ENCODE measurements at regions not wholly inside any gene's neighbourhood (a gene's known extent, or its start where the extent isn't known, plus 50 kb on each side); places are given as distances from the start of the nearest gene placed in this dataset.
A peak's percentile ranks its signal among the peaks of the same experiment; 100 is the strongest.

DNA sequence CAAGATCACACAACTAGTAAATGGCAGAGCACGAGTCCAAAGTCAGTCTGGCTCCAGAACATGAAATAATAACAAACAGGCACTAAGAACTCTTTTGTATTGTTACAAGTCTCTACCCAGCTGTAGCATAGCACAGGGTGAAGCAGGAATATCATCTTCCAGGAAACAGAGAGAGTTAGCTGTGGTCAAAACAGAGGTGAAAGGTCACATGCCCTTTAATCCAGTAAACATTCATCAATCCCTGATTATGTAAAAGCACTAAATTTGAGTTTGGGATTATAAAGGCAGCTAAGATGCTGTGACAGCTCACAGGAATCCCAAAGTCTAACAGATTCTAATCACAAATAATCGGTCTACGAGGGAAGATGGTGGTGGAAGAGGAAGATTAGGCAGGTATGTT is 133.0 kb upstream of the ASTN2 start:
- no peak for DNase-seq

DNA sequence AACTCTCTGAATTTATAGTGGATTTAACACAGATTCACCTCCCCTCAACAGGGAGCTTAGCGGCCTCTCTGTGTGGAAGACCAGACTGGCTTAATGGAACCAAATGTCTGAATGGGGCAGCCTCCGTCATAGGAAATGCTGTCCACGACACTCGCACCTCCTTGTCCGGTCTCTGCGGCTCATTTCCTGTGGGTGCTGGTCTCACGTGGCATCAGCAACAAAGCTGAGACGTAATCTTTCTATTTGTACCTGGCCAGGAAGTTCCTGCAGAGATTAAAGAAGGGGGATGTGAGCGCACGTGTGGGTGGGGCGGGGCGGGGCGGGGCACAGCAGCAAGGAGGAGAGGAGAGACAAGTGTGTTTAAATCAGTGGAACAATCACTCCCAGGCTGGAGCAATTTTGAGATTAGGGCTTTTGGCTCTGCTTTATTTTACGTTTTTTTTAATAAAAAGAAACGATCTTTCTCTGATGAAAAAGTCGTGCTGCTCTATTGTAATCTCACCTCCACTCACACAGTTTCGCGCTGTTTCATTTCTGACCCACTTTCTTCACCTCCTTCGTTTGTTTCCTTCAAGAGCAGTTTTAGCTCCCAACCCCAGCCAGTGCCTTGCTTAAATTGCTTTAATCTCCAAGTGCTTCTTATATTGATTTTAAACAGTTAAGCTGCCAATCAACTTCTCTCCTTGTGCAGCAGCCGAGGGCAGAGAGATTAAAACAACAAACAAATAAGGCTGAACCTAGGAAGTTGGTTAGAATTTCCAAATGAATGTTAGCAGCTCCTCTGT is 132.2 kb upstream of the ASTN2 start:
- DNase-seq, result no peak

DNA sequence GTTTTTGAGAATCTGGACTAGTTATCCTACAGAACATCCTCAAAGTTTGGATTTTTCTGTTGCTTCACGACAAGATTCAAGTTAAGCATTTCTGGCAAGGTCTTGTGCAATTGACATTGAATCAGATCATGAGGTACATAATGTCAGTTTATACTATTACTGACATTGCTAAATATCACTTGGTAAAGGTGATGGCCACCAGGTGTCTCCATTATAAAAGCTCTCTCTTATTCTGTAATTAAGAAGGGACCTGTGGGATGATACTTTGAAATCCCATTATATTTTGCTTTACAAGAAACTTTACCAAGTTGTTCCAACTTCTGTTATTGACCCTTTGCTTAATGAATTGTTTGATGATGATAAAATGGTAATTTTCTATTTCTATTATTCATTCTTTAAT is 131.0 kb upstream of the ASTN2 start:
- DNase-seq, result no peak

- no peak for DNase-seq
Observed at GRCh38 chr9:117543089-117543488, 128.2 kb upstream of the ASTN2 start.

DNA sequence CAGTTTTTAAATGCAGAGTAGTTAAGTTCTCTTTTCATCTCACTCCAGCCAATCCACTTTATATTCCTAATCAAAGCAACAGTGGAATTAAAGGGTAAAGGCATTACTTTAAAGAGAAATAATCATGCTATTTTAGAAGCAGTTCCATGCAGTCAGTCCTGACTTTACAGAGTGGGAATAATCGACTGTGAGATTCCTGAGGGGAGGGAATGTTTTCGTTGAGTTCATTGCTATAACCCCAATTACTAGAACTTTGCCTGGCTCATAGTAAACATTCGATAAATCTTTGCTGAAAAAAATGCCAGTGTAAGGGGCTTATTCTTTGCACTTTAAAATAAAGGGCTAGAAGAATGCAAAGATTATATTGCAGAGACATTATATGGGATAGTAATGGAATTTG is 127.2 kb upstream of the ASTN2 start:
- DNase-seq, result no peak

- DNase-seq, result no peak
Observed at GRCh38 chr9:117541181-117541580, 126.3 kb upstream of the ASTN2 start.

GRCh38 chr9:117535973-117536372 is 121.1 kb upstream of the ASTN2 start:
- DNase-seq, result no peak

DNA sequence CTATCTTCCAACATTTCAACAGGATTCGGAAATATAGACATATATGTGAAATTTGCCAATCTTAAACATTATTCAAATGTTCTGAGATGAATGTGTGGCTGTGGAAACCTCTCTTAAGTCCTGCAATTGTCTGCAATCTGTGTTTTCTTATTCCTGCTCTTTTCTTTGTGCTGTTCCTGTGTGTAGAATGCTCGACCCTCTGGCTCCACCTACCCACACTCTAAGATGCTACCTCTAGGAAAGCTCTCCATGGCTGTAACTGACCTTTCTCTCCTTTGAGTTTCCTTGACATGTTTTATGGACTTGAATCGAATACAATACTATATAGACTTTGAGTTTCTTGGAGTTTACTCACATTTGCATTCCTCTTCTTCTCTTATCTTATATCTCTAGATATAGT is 120.6 kb upstream of the ASTN2 start:
- no peak for DNase-seq

DNA sequence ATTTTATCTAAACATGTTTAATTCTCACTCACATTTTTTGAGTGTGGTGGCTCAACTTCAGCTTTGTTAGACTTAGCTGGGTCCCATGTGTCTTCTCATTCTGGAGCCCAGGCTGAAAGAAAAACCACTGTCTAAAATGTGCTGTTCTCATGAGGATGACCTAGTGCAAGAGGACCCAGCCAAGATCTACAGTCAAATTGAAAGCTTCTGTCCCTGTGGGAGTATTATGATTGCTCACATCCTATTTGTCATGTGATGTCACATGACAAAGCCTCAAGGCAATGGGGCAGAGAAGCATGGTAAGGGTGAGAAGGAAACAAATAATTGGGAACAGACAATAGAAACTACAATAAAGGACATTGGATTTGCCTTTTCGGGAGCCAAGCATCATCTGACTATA is 113.4 kb upstream of the ASTN2 start:
- DNase-seq, result no peak

DNA sequence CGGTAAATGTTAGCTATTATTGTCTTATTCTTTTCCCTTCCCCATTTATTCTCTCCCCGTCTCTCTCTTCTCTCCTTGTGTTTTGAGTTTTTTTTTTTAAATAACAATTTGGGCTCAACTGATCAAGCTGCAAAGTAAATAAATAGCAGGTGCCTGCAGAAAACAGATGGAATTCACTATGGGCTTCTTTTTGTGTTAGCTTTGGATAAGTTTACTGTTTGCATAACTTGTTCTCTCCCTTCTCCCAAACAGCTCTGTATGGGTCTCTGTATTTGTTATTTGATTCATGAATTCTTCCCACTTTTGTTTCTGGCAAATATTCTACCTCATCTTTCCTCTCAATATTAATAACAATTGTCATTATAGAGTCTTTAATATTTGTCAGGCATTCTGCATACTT is 111.8 kb upstream of the ASTN2 start:
- DNase-seq, result no peak

DNA sequence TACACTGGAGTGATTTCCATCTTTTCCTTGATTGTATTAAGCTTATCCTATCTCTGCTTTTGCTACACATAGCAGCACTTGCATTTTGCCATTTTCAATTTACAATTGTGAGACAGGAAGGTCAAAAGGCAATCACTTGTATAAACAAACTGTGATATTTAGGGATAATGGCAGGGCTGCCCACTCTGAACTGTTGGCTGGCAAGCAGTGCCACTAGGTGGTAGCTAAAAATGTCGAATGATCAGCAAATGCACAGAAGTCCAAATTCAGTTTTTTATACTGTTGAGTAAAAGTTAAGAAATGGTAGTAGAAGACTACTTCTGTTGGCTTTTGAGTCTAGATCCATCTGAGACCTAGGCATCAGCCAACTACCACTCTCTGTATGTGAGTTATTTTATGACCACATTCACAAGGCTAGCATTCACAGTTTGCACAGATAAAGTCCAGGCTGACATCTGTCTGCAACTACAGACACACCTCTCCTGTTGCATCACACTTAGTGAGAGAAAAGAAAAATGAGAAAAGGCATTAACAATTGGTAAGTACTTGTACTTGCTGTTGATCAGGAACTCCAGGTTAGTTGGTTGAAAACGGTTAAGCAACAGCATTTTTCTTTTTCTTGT is 108.8 kb upstream of the ASTN2 start:
- no peak for DNase-seq

- DNase-seq, result no peak
Observed at GRCh38 chr9:117521293-117521692, 106.4 kb upstream of the ASTN2 start.

DNA sequence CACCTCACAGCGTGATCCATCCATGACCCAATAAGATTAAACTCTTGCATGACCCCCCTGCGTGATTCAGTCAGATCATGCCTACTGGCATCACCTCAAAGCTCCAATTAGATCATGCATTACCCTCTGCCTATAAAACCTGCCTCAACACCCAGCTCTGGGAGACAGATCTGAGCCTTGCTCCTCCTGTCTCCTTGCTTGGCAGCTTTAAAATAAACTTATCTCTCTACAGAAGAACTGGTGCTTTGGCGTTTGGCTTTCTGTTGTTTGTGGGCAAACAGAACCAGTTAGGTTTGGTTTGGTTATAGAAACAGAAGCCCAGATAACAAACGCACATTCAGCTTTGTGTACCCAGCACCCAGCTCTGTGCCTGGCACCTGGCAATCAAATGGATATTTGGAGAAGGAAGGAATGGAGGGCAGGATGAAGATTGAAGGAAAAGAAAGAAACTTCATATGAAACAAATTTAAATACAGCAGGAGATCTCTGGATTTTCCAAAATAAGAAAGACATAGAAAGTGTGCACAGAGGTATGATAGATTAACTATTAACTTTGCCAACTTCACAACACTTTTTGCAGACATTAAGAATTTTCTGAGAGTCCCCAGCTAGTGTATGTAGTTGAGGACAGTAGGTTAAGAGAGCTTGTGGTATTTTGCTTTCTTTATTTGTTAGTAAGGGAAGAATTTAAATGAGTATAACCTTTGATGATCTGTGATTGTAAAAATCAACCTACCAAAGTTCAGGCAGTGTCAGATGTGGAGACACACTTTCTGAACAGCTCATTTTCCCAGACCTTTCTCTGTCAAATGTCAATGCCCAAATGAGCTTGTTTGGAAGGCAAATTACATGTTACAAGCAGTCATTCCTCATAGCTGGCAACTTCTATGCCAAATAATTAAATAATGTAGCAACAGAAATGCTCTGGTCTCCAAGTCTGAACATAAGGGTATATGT is 102.1 kb upstream of the ASTN2 start:
- DNase-seq, result no peak

DNA sequence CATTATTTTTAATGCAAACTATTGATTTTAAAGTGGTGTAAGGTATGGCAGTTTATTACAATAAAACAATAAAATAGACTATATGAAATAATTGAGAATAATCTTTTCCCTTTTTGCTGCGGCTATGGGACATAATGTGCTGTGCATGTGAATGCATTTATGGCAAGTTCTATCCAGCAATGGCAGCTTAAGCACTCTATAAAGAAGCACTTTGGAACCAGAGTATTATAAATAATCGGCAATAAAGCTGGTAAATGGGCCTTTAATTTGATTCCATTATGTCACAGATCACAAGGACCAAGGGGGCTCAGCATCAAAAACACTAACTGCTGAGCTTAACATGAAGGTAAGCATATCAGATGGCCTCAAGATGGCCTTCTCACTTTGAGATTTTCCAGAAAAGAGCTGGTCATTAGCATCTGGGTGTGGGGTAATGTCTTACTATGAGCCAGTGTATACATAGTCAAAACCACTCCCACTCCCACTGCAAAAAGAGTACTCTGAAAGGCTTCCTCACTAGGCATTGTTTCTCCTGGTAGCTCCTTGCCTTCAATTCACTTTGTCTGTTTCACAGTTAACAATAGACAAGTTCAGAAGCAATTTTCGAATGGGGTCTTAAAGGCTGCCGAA is 97.1 kb upstream of the ASTN2 start:
- DNase-seq, result no peak

- DNase-seq, result no peak
Observed at GRCh38 chr9:117496307-117496706, 81.5 kb upstream of the ASTN2 start.

GRCh38 chr9:117494401-117495090 is 79.7 kb upstream of the ASTN2 start:
- no peak for DNase-seq

DNA sequence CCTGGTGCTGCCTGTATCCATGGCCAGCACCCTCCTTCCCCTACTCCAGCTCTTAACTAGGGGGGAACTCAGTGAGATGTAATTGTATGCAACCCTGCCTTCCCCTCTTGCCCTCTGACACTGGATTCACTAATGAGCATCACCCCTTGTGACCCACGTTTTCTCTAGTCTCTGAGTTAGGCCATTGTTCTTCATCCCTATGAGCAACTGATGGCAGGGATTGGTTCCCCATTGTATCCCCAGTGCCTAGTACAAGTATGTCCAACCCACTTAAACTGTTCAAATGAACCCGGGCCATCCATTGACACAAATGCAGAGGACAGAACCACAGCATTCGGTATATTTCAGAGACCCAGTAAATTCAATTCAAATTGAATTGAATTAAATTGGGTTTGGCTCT is 77.6 kb upstream of the ASTN2 start:
- no peak for DNase-seq

GRCh38 chr9:117491491-117491890 is 76.6 kb upstream of the ASTN2 start:
- no peak for DNase-seq

- no peak for DNase-seq
Observed at GRCh38 chr9:117490199-117490598, 75.3 kb upstream of the ASTN2 start.

DNA sequence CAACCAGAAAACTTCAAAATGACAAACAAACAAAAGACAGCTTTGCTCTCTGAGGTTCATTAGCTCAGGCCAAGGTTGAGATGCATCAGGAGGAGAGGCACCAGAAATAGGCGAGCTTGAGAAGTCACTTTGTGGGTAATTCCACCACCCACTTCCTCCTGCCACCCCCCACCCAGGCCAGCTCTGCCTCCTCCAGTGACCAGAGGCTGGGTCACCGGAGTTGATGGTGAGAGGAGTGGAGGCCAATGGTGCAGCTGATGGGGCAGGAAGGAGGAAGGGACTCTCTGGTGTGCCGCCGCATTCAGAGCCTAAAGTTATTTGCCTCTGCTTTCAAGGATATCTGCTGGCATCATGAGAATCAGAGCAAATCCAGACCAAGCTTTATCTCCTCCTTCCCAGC is 73.8 kb upstream of the ASTN2 start:
- no peak for DNase-seq

- peak; percentile 62 for DNase-seq
Observed at GRCh38 chr9:117487555-117488175, 72.8 kb upstream of the ASTN2 start.
